ENCODE measurements at regions not wholly inside any gene's neighbourhood (a gene's known extent, or its start where the extent isn't known, plus 50 kb on each side); places are given as distances from the start of the nearest gene placed in this dataset.

- no peak for TF ChIP-seq POLR2A (IDR thresholded peaks at IDR 0.05)
- no peak for TF ChIP-seq CTCF (IDR thresholded peaks at IDR 0.05 in 8 of 11, conservative IDR thresholded peaks at IDR 0.05 in 3 of 11)
These were observed 326.5 kb downstream of the TEX13C start for GRCh38 chrX:125646195-125646594.

All from spleen (tissue), 7 donors.